ENCODE measurements at regions not wholly inside any gene's neighbourhood (a gene's known extent, or its start where the extent isn't known, plus 50 kb on each side); places are given as distances from the start of the nearest gene placed in this dataset.

DNA sequence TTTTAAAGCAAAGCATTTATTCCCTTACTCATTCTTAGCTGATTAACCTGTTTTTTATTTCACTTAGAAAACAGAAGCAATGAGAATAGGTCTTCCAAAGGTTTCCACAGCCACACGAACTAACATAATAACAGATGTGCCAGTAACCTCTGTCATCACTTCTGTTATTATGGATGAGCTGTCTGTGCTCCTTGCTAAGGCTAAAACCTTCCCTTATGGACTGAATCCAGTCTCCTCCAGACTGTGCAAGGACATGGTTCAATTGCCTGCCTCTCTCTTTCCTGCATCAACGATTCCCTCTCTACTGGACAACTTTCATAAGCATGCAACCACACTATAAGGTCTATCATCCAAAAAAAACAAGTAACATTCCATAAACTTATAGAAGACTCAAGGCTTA, 1446.2 kb downstream of the MAT2B start:
- TF ChIP-seq, protein P1, sequence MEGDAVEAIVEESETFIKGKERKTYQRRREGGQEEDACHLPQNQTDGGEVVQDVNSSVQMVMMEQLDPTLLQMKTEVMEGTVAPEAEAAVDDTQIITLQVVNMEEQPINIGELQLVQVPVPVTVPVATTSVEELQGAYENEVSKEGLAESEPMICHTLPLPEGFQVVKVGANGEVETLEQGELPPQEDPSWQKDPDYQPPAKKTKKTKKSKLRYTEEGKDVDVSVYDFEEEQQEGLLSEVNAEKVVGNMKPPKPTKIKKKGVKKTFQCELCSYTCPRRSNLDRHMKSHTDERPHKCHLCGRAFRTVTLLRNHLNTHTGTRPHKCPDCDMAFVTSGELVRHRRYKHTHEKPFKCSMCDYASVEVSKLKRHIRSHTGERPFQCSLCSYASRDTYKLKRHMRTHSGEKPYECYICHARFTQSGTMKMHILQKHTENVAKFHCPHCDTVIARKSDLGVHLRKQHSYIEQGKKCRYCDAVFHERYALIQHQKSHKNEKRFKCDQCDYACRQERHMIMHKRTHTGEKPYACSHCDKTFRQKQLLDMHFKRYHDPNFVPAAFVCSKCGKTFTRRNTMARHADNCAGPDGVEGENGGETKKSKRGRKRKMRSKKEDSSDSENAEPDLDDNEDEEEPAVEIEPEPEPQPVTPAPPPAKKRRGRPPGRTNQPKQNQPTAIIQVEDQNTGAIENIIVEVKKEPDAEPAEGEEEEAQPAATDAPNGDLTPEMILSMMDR (IDR thresholded peaks at IDR 0.05; ENCODE audit: low read depth, low read length, missing control alignments), result no peak
- H3K4me3 ChIP-seq (replicated peaks; ENCODE audit: low read depth, low read length), result no peak overlapping the region
- DNase-seq (ENCODE audit: extremely low read depth, low read depth), result no peak

DNA sequence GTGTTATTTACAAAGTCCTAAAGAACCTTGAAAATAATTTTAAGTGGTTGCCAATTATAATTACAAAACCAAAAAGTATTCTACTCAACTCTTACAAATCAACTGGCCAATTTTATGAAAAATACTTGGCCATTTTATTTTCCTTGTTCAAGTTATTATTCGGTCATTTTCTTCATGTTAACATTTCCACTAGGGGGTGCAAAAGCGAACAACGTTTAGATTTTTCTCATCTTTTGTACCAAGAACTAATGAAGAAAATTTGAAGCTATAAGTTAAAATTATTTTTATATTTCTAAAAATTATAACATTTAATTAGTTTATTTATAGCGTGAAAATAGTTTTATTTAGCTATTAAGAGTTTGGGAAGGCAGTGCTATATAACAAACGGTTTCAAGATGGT, 1453.3 kb downstream of the MAT2B start:
- TF ChIP-seq, protein P1 (IDR thresholded peaks at IDR 0.05; ENCODE audit: low read depth, low read length, missing control alignments), result no peak
- no peak for DNase-seq (ENCODE audit: extremely low read depth, low read depth)
- H3K4me3 ChIP-seq (replicated peaks; ENCODE audit: low read depth, low read length), result no peak overlapping the region

DNA sequence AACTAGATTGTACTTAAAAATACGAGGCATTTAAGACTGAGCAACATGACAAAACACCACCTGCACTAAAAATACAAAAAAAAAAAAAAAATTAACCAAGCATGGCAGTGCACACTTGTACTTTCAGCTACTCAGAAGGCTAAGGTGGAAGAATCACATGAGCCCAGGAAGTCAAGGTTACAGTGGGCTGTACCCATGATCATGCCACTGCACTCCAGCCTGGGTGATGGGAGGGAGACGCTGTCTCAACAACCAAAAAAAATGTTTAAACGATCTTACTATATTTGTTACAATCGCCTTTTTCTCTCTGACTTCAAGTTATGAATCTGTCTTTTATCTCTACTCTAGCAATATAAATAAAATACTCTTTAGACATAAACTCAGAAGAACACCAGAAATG, 1454.3 kb downstream of the MAT2B start:
- H3K4me3 ChIP-seq (replicated peaks; ENCODE audit: low read depth, low read length), result no peak overlapping the region
- TF ChIP-seq, protein P1 (IDR thresholded peaks at IDR 0.05; ENCODE audit: low read depth, low read length, missing control alignments), result no peak
- DNase-seq (ENCODE audit: extremely low read depth, low read depth), result no peak

DNA sequence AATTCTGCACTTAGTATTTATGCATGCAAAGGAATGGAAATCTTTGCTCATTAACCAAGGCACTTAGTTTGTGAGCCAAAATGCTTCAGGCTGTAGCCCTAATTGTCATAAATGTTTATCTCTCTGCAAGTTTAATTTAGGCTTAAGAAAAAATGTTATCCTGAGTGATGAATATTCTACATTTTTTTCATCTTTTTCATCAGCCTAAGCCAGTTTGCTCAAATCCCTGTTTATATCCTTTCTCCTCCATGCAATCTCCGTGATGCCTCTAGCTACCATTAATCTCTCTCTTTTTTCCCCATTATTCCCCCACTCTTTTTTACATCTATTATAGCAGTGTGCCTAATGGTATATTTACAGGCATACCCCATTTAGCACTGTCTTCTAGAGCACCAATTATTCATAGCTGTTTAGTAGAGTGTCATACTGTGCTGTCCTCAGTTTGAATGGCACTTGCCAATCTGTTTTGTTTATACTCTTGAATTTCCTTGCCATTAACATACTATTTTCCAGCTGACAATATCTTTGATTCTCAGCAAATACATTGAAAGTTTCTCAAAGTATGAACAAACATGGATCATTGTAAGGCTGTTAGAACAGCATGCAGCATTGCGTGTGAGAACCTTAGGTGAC, 1457.0 kb downstream of the MAT2B start:
- DNase-seq (ENCODE audit: extremely low read depth, low read depth), result no peak
- no peak overlapping the region for H3K4me3 ChIP-seq (replicated peaks; ENCODE audit: low read depth, low read length)
- TF ChIP-seq, protein P1 (IDR thresholded peaks at IDR 0.05; ENCODE audit: low read depth, low read length, missing control alignments), result no peak

DNA sequence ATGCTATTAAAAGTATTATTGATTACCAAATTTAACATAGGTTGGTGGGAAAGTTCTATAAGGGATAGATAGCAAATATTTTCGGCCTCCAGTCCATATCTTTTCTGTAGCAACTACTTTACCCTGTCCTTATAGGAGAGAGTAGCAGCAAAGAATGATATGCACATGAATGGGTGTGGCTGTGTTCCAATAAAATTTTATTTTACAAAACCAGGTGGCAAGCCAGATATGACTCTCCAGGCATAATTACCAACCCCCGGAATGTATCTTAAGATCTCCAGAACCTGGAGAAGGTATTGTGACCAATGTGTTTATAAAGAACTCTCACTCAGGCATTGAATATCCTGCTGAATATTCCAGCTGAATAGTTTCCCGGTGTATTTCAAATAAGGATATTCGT, 1461.2 kb downstream of the MAT2B start:
- TF ChIP-seq, protein P1 (IDR thresholded peaks at IDR 0.05; ENCODE audit: low read depth, low read length, missing control alignments), result no peak
- H3K4me3 ChIP-seq (replicated peaks; ENCODE audit: low read depth, low read length), result no peak overlapping the region
- no peak for DNase-seq (ENCODE audit: extremely low read depth, low read depth)

DNA sequence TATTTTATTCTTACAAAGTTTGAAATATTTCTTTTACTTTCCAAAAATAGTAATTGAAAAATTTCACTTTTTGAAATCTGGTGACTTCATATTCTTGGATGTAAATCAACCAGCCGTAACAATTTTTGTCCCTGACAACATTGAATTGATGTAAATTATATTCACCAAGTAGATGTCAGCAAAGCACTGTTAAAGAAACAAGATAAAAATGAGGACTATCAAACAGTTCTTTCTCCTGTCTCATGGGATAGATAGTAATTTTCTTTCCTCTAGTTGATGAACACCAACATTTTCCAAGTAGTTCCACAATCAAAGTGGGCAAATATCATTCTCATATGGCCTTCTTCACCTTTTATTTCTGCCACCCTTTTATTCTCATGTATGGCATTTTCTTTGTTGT, 1461.9 kb downstream of the MAT2B start:
- H3K4me3 ChIP-seq (replicated peaks; ENCODE audit: low read depth, low read length), result no peak overlapping the region
- DNase-seq (ENCODE audit: extremely low read depth, low read depth), result no peak
- TF ChIP-seq, protein P1 (IDR thresholded peaks at IDR 0.05; ENCODE audit: low read depth, low read length, missing control alignments), result no peak

DNA sequence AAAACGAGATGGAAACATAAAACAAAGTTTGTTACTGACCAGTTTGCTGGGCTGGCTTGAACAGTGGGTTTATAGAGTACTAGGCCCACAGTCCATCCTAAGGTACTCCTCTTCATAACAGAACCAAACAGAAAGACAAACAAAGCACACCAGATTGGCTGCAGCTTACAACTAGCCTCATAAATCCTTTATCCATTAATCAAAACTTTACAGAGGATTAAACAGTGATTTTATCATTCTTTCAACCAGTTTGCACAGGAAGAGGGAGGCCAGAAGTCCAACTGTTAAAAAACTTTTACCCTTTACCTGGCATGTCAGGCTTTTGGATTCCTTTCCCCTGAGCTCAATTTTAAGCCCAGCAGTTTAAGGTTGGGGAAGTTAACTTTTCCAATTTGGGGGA, 1467.6 kb downstream of the MAT2B start:
- TF ChIP-seq, protein P1 (IDR thresholded peaks at IDR 0.05; ENCODE audit: low read depth, low read length, missing control alignments), result no peak
- DNase-seq (ENCODE audit: extremely low read depth, low read depth), result no peak
- no peak overlapping the region for H3K4me3 ChIP-seq (replicated peaks; ENCODE audit: low read depth, low read length)
